GM21786 (cell line): ENCODE measurements at regions not wholly inside any gene's neighbourhood (a gene's known extent, or its start where the extent isn't known, plus 50 kb on each side); places are given as distances from the start of the nearest gene placed in this dataset.

Source experiments
- ATAC-seq: cut with Tn5 transposase; IDR thresholded peaks from one replicate; pipeline ENCODE4 v1.9.1; 2021; ENCODE audit not compliant: unreplicated experiment

DNA sequence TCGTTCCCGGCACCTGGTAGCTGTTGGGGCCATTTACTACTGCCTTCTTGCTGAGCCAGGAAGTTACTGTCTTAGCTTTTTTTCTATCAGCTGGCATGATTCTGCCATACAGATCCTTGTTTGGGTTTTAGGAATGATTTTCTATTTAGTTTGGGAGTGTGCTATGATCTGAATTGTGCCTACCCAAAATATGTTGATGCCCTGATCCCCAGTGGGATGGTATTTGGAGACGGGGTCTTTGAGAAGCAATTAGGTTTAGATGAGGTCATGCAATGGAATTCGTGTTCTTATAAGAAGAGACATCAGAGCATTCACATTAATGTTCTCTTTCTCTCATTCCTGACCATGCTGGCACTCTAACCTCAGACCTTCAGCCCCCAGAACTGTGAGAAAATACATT lies 59.4 kb upstream of the HS3ST2 start:
- no peak for ATAC-seq

DNA sequence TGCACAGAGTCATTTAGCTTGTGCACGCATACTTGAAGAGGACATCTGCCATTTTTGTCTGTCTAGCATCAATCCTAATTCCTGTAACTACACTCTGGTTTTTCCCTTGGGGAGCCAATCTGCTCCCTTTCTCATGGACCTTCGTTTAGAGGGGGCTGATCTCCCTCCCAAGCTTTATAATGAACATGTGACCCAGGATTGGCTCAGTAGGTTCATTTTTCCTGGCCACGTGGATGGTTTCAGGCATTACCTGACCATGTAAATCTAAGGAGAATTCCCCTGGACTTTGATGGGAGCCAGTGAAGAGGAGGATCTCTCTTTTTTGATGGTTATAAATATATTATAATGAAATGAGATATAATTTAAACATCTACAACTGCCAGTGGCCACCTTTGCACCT lies 56.8 kb upstream of the HS3ST2 start:
- ATAC-seq: no peak

- ATAC-seq: no peak
Observed at GRCh38 chr16:22762486-22762885, 51.5 kb upstream of the HS3ST2 start.

DNA sequence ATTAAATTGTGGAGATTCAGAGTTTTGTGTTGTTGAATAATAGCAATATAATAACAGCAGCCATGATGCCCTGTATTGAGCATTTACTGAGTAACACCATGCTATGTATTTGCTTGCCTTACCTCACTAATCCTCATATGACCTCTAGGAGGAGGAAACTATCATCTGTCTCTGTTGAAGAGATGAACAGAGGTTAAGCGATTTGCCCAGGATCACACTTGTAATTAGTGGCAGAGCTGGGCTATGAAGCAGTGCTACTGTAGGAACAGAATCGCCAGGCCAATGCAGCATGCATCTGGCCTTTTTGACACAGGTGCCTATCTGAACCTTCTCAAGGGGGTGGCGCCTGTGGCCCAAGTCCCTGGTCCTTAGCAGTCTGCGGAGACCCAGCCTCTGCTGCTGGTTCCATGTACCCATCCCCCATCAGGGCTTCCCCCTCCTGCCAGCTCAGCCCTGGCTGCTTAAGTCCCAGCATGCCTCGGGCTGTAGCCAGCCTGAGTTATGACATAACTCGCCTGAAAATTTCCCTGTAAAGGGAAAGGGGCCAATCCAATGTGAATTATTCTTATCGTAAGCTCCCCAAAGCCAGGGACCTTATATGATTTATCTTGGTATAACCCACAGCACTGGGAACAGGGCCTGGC lies 50.4 kb upstream of the HS3ST2 start:
- no peak for ATAC-seq
